ENCODE measurements at regions not wholly inside any gene's neighbourhood (a gene's known extent, or its start where the extent isn't known, plus 50 kb on each side); places are given as distances from the start of the nearest gene placed in this dataset.

GRCh38 chr4:160835789-160836188 is 1328.0 kb downstream of the FSTL5 start:
- no peaks in the 10 kb centered on the region for H3K27me3 ChIP-seq (ENCODE audit: insufficient read depth, low read length)
- H3K79me2 ChIP-seq (ENCODE audit: control insufficient read depth, insufficient read depth, low read length, unreplicated experiment), result no peaks in the 10 kb centered on the region
- H3K36me3 ChIP-seq (ENCODE audit: insufficient read depth, low read length), result no peaks in the 10 kb centered on the region
- no peaks in the 10 kb centered on the region for H3K4me1 ChIP-seq (ENCODE audit: control insufficient read depth, insufficient read depth, low read length, unreplicated experiment)
- no peak overlapping the region for H3K4me3 ChIP-seq (ENCODE audit: low read depth, low read length)
- H3K27ac ChIP-seq (ENCODE audit: low read depth, low read length), result no peak overlapping the region
- no peak overlapping the region for H2AFZ ChIP-seq (ENCODE audit: low read length, unreplicated experiment)

DNA sequence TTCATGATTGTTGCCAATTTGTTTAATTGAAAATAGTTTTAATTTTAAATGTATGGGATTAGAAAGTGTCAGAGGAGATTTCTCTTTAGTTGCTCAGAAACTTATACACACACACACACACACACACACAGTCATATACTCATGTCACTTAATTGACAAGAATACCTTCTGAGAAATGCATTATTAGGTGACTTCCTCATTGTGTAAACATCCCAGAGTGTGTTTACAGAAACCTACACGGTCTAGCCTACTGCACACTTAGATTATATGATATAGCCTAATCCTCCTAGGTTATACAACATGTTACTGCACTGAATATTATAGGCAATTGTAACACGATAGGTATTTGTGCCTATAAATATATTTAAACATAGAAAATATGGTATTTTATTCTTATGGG is 1327.4 kb downstream of the FSTL5 start:
- Histone ChIP-seq H3K36me3 (ENCODE audit: insufficient read depth, low read length) (no peaks in the 10 kb centered on the region), H3K27ac (ENCODE audit: low read depth, low read length) (no peak overlapping the region), H3K4me3 (ENCODE audit: low read depth, low read length) (no peak overlapping the region), H3K27me3 (ENCODE audit: insufficient read depth, low read length) (no peaks in the 10 kb centered on the region), H3K79me2 (ENCODE audit: control insufficient read depth, insufficient read depth, low read length, unreplicated experiment) (no peaks in the 10 kb centered on the region), H2AFZ (ENCODE audit: low read length, unreplicated experiment) (no peak overlapping the region), H3K4me1 (ENCODE audit: control insufficient read depth, insufficient read depth, low read length, unreplicated experiment) (no peaks in the 10 kb centered on the region)

GRCh38 chr4:160846121-160846520 is 1317.7 kb downstream of the FSTL5 start:
- H3K4me3 ChIP-seq (ENCODE audit: low read depth, low read length), result no peak overlapping the region
- no peak overlapping the region for H2AFZ ChIP-seq (ENCODE audit: low read length, unreplicated experiment)
- H3K79me2 ChIP-seq (ENCODE audit: control insufficient read depth, insufficient read depth, low read length, unreplicated experiment), result no peaks in the 10 kb centered on the region
- H3K27ac ChIP-seq (ENCODE audit: low read depth, low read length), result no peak overlapping the region
- H3K27me3 ChIP-seq (ENCODE audit: insufficient read depth, low read length), result no peaks in the 10 kb centered on the region
- no peaks in the 10 kb centered on the region for H3K4me1 ChIP-seq (ENCODE audit: control insufficient read depth, insufficient read depth, low read length, unreplicated experiment)
- no peaks in the 10 kb centered on the region for H3K36me3 ChIP-seq (ENCODE audit: insufficient read depth, low read length)

GRCh38 chr4:160847228-160847627 is 1316.6 kb downstream of the FSTL5 start:
- Histone ChIP-seq H3K4me1 (ENCODE audit: control insufficient read depth, insufficient read depth, low read length, unreplicated experiment) (no peaks in the 10 kb centered on the region), H3K4me3 (ENCODE audit: low read depth, low read length) (no peak overlapping the region), H3K27ac (ENCODE audit: low read depth, low read length) (no peak overlapping the region), H2AFZ (ENCODE audit: low read length, unreplicated experiment) (no peak overlapping the region), H3K79me2 (ENCODE audit: control insufficient read depth, insufficient read depth, low read length, unreplicated experiment) (no peaks in the 10 kb centered on the region), H3K36me3 (ENCODE audit: insufficient read depth, low read length) (no peaks in the 10 kb centered on the region), H3K27me3 (ENCODE audit: insufficient read depth, low read length) (no peaks in the 10 kb centered on the region)

GRCh38 chr4:160848489-160848888 is 1315.3 kb downstream of the FSTL5 start:
- Histone ChIP-seq H3K27ac (ENCODE audit: low read depth, low read length) (no peak overlapping the region), H2AFZ (ENCODE audit: low read length, unreplicated experiment) (no peak overlapping the region), H3K4me3 (ENCODE audit: low read depth, low read length) (no peak overlapping the region), H3K36me3 (ENCODE audit: insufficient read depth, low read length) (no peaks in the 10 kb centered on the region), H3K79me2 (ENCODE audit: control insufficient read depth, insufficient read depth, low read length, unreplicated experiment) (no peaks in the 10 kb centered on the region), H3K27me3 (ENCODE audit: insufficient read depth, low read length) (no peaks in the 10 kb centered on the region), H3K4me1 (ENCODE audit: control insufficient read depth, insufficient read depth, low read length, unreplicated experiment) (no peaks in the 10 kb centered on the region)

DNA sequence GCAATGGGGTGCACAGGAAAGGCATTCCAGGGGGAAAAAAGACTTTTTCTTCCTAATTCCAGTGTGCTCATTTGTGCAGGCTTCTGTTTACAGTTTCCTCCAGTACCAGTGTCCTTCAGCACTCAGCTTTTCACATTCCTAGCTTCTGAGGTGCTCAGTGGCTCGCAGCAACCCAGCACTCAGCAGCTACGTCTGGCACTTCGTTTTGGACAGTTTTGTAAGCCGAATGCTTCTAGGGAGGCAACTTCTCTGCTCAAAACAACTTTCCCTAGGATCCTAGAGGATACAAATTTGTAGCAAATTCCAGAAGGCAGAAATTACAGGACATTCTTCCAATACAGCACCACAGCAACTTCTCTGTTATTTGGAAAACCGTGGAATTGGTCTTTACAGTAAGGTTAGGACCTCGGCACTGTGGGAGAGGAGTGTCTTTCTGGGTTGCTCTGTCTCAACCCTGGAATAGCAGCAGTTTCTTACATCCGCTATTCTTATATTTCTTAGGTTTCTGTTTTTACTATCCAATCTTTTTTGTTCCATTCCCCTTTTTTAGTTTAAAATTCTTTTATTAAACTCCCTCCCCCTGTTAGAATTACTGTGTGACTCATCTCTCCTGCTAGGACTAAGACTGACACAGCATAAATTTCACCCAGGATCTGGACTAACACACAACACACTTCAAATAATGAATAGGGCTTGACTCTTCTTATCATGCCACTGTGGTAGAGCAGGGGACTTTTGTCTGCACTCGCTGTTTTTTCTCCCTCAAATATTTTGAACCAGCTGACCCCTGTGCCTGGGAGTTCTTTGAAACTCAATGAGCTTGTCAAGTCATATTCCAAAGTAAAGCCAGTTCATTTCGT is 1314.7 kb downstream of the FSTL5 start:
- H3K27me3 ChIP-seq (ENCODE audit: insufficient read depth, low read length), result no peaks in the 10 kb centered on the region
- no peaks in the 10 kb centered on the region for H3K79me2 ChIP-seq (ENCODE audit: control insufficient read depth, insufficient read depth, low read length, unreplicated experiment)
- no peaks in the 10 kb centered on the region for H3K4me1 ChIP-seq (ENCODE audit: control insufficient read depth, insufficient read depth, low read length, unreplicated experiment)
- no peak overlapping the region for H2AFZ ChIP-seq (ENCODE audit: low read length, unreplicated experiment)
- no peaks in the 10 kb centered on the region for H3K36me3 ChIP-seq (ENCODE audit: insufficient read depth, low read length)
- no peak overlapping the region for H3K27ac ChIP-seq (ENCODE audit: low read depth, low read length)
- no peak overlapping the region for H3K4me3 ChIP-seq (ENCODE audit: low read depth, low read length)

DNA sequence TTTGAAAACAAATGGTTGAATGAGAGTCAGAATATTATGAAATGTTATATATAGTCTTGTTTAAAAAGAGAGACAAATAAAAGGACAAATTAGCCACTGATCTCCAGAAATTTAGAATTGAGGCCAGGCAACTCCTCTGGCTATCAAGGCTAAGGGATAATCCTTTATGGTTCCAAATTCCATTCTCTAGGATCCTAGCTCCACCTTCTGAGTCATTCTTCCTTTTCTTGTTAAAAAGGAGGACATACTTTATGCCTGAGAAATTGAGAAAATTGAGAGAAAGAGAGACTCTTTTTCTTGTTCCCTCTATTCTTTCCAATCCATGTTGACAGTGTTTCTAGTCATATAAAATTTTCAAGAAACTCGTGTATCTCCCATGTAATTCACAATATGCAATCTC is 1299.5 kb downstream of the FSTL5 start:
- no peaks in the 10 kb centered on the region for H3K4me1 ChIP-seq (ENCODE audit: control insufficient read depth, insufficient read depth, low read length, unreplicated experiment)
- H3K27me3 ChIP-seq (ENCODE audit: insufficient read depth, low read length), result no peaks in the 10 kb centered on the region
- H3K4me3 ChIP-seq (ENCODE audit: low read depth, low read length), result no peak overlapping the region
- no peak overlapping the region for H3K27ac ChIP-seq (ENCODE audit: low read depth, low read length)
- no peak overlapping the region for H2AFZ ChIP-seq (ENCODE audit: low read length, unreplicated experiment)
- no peaks in the 10 kb centered on the region for H3K36me3 ChIP-seq (ENCODE audit: insufficient read depth, low read length)
- no peaks in the 10 kb centered on the region for H3K79me2 ChIP-seq (ENCODE audit: control insufficient read depth, insufficient read depth, low read length, unreplicated experiment)

DNA sequence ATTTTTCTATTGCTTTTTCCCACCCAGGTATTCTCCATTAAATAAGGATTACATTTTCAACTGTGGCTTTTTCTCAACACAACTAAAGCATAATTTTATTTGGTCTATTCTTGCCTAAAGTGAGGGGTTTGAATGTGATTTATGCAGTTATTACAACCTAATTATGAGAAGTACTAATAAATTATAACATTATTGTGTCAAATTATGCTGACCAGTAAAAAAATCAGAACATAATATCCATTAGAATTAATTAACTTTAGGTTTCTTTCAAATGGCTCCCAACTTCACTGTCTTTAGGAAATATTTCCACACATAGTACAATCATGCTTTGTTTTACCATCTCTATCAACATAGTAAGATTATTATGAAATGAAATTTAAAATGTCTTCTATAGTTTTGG is 1293.9 kb downstream of the FSTL5 start:
- Histone ChIP-seq H3K27me3 (ENCODE audit: insufficient read depth, low read length) (no peaks in the 10 kb centered on the region), H3K4me3 (ENCODE audit: low read depth, low read length) (no peak overlapping the region), H3K27ac (ENCODE audit: low read depth, low read length) (no peak overlapping the region), H3K79me2 (ENCODE audit: control insufficient read depth, insufficient read depth, low read length, unreplicated experiment) (no peaks in the 10 kb centered on the region), H2AFZ (ENCODE audit: low read length, unreplicated experiment) (no peak overlapping the region), H3K4me1 (ENCODE audit: control insufficient read depth, insufficient read depth, low read length, unreplicated experiment) (no peaks in the 10 kb centered on the region), H3K36me3 (ENCODE audit: insufficient read depth, low read length) (no peaks in the 10 kb centered on the region)

GRCh38 chr4:160872491-160872890 is 1291.3 kb downstream of the FSTL5 start:
- Histone ChIP-seq H3K79me2 (ENCODE audit: control insufficient read depth, insufficient read depth, low read length, unreplicated experiment) (no peaks in the 10 kb centered on the region), H3K27ac (ENCODE audit: low read depth, low read length) (no peak overlapping the region), H3K4me1 (ENCODE audit: control insufficient read depth, insufficient read depth, low read length, unreplicated experiment) (no peaks in the 10 kb centered on the region), H3K4me3 (ENCODE audit: low read depth, low read length) (no peak overlapping the region), H2AFZ (ENCODE audit: low read length, unreplicated experiment) (no peak overlapping the region), H3K36me3 (ENCODE audit: insufficient read depth, low read length) (no peaks in the 10 kb centered on the region), H3K27me3 (ENCODE audit: insufficient read depth, low read length) (no peaks in the 10 kb centered on the region)

DNA sequence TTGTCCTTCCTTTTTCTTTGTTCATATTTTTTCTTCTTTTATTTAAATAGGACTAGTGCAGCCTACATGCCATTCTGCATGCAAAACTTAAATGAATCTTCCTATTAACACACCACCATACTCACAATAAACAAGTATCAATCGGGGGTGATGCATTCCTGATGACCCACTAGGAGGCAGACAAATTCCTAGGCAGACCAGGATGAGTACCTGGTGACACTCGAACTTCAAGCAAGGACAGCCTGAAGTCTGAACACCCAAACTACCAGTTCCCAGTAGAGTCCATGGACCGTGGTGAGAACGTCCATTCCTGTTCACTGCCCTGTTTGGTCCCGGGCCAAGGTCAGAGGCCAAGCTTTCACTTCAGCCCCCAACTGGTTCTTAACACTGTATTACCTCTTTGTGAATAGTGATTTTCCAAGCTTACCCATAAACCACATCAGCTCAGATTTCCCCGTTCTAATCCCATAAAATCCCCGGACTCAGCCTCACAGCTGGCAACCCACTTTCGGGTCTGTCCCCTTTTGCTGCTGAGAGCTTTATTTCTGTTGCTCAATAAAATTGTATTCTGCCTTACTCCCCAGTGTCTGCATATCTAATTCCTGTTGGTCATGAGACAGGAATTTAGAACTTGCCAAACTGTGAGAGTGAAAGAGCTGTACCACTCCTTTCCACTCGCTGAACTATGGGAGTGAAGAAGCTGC is 1286.6 kb downstream of the FSTL5 start:
- Histone ChIP-seq H3K36me3 (ENCODE audit: insufficient read depth, low read length) (no peaks in the 10 kb centered on the region), H3K27me3 (ENCODE audit: insufficient read depth, low read length) (no peaks in the 10 kb centered on the region), H2AFZ (ENCODE audit: low read length, unreplicated experiment) (no peak overlapping the region), H3K27ac (ENCODE audit: low read depth, low read length) (no peak overlapping the region), H3K79me2 (ENCODE audit: control insufficient read depth, insufficient read depth, low read length, unreplicated experiment) (no peaks in the 10 kb centered on the region), H3K4me1 (ENCODE audit: control insufficient read depth, insufficient read depth, low read length, unreplicated experiment) (no peaks in the 10 kb centered on the region), H3K4me3 (ENCODE audit: low read depth, low read length) (no peak overlapping the region)

GRCh38 chr4:160880180-160880579 is 1283.6 kb downstream of the FSTL5 start:
- no peak overlapping the region for H3K4me3 ChIP-seq (ENCODE audit: low read depth, low read length)
- no peaks in the 10 kb centered on the region for H3K27me3 ChIP-seq (ENCODE audit: insufficient read depth, low read length)
- H3K36me3 ChIP-seq (ENCODE audit: insufficient read depth, low read length), result no peaks in the 10 kb centered on the region
- H3K79me2 ChIP-seq (ENCODE audit: control insufficient read depth, insufficient read depth, low read length, unreplicated experiment), result no peaks in the 10 kb centered on the region
- no peak overlapping the region for H2AFZ ChIP-seq (ENCODE audit: low read length, unreplicated experiment)
- H3K27ac ChIP-seq (ENCODE audit: low read depth, low read length), result no peak overlapping the region
- H3K4me1 ChIP-seq (ENCODE audit: control insufficient read depth, insufficient read depth, low read length, unreplicated experiment), result no peaks in the 10 kb centered on the region

All from ACC112 (cell line).